WTC11 (cell line): ENCODE measurements at regions not wholly inside any gene's neighbourhood (a gene's known extent, or its start where the extent isn't known, plus 50 kb on each side); places are given as distances from the start of the nearest gene placed in this dataset.

ENCODE experiments used
- ATAC-seq: fragments of 200-7000 bp; cut with Tn5 transposase; 2 replicates; pipeline ENCODE4 v1.10.0; 2021; ENCODE audit warnings: mild to moderate bottlenecking, moderate library complexity
- CTCF ChIA-PET: fragments of 300-600 bp; sonication (Branson Sonifier 250); formaldehyde crosslinking; loops from one replicate; lab custom pipeline; 2021; ENCODE audit warnings: antibody characterized with exemption; lab: Charles Lee
- POLR2A ChIA-PET: fragments of 350-600 bp; sonication (Branson Sonifier 250); formaldehyde crosslinking; loops from one replicate; lab custom pipeline; 2021; ENCODE audit warnings: antibody characterized with exemption; lab: Charles Lee
- DNase-seq: peaks from one replicate; pipeline ENCODE4 v3.0.0; 2021; ENCODE audit warnings: low spot score
- H3K27ac Mint-ChIP-seq: 2 replicates; pipeline ENCODE4 v1.8.0; 2021; ENCODE audit warnings: mixed read lengths
- H3K27me3 Mint-ChIP-seq: 2 replicates; pipeline ENCODE4 v1.8.0; 2021; ENCODE audit warnings: low read depth, mild to moderate bottlenecking, moderate library complexity, mixed read lengths
- H3K36me3 Mint-ChIP-seq: 2 replicates; pipeline ENCODE4 v1.8.0; 2021; ENCODE audit warnings: mixed read lengths
- H3K4me1 Mint-ChIP-seq: 2 replicates; pipeline ENCODE4 v1.8.0; 2022; ENCODE audit warnings: mixed read lengths
- H3K4me3 Mint-ChIP-seq: 2 replicates; pipeline ENCODE4 v1.8.0; 2021; ENCODE audit warnings: mild to moderate bottlenecking, moderate library complexity, mixed read lengths
- H3K9me3 Mint-ChIP-seq: 2 replicates; pipeline ENCODE4 v1.8.0; 2021; ENCODE audit warnings: mixed read lengths
- E2F4 ChIP-seq: sonication (generic); formaldehyde crosslinking; IDR thresholded peaks from 2 replicates; pipeline ENCODE4 v1.8.1; 2022; ENCODE audit warnings: low read depth, mild to moderate bottlenecking, moderate library complexity, missing genetic modification reagents, borderline replicate concordance
- ERG ChIP-seq: fragments of 250-450 bp; sonication (Bioruptor Pico); IDR thresholded peaks from 2 replicates; pipeline ENCODE4 v1.8.0; 2021; ENCODE audit warnings: mild to moderate bottlenecking
- FOXJ3 ChIP-seq: sonication (generic); formaldehyde crosslinking; IDR thresholded peaks from 2 replicates; pipeline ENCODE4 v1.9.0; 2021; ENCODE audit warnings: missing genetic modification reagents, mild to moderate bottlenecking, borderline replicate concordance
- FOXP4 ChIP-seq: sonication (generic); formaldehyde crosslinking; IDR thresholded peaks from 2 replicates; pipeline ENCODE4 v1.8.0; 2022; ENCODE audit warnings: mild to moderate bottlenecking, missing genetic modification reagents
- GABPB1 ChIP-seq: sonication (generic); formaldehyde crosslinking; IDR thresholded peaks from 2 replicates; pipeline ENCODE4 v1.8.1; 2023; ENCODE audit warnings: mild to moderate bottlenecking, missing genetic modification reagents
- IRF2 ChIP-seq: sonication (generic); formaldehyde crosslinking; IDR thresholded peaks from 2 replicates; pipeline ENCODE4 v1.8.0; 2022; ENCODE audit warnings: low read depth, missing genetic modification reagents, borderline replicate concordance
- MLX ChIP-seq: sonication (generic); formaldehyde crosslinking; IDR thresholded peaks from 2 replicates; pipeline ENCODE4 v1.8.1; 2023; ENCODE audit warnings: mild to moderate bottlenecking, missing genetic modification reagents, moderate library complexity
- MYBL2 ChIP-seq: sonication (generic); formaldehyde crosslinking; IDR thresholded peaks from 2 replicates; pipeline ENCODE4 v1.8.1; 2023; ENCODE audit warnings: mild to moderate bottlenecking, moderate library complexity, missing genetic modification reagents
- NFE2L1 ChIP-seq: sonication (generic); formaldehyde crosslinking; IDR thresholded peaks from 2 replicates; pipeline ENCODE4 v1.8.1; 2023; ENCODE audit warnings: missing genetic modification reagents
- PRDM15 ChIP-seq: sonication (generic); formaldehyde crosslinking; IDR thresholded peaks from 2 replicates; pipeline ENCODE4 v1.8.0; 2022; ENCODE audit warnings: missing genetic modification reagents
- PREB ChIP-seq: sonication (generic); formaldehyde crosslinking; IDR thresholded peaks from 2 replicates; pipeline ENCODE4 v1.8.1; 2022; ENCODE audit warnings: mild to moderate bottlenecking, missing genetic modification reagents, moderate library complexity, borderline replicate concordance
- PRRX2 ChIP-seq: fragments of 250-450 bp; sonication (Bioruptor Pico); IDR thresholded peaks from 2 replicates; pipeline ENCODE4 v1.8.0; 2021; ENCODE audit warnings: mild to moderate bottlenecking
- RELA ChIP-seq: sonication (generic); formaldehyde crosslinking; IDR thresholded peaks from 2 replicates; pipeline ENCODE4 v1.8.1; 2022; ENCODE audit warnings: missing genetic modification reagents, mild to moderate bottlenecking, borderline replicate concordance
- ZNF232 ChIP-seq: sonication (generic); formaldehyde crosslinking; IDR thresholded peaks from 2 replicates; pipeline ENCODE4 v1.8.0; 2022; ENCODE audit warnings: mild to moderate bottlenecking, missing genetic modification reagents
- ZNF281 ChIP-seq: sonication (generic); formaldehyde crosslinking; IDR thresholded peaks from 2 replicates; pipeline ENCODE4 v1.8.0; 2023; ENCODE audit warnings: mild to moderate bottlenecking, missing genetic modification reagents
- ZNF317 ChIP-seq: sonication (generic); formaldehyde crosslinking; IDR thresholded peaks from 2 replicates; pipeline ENCODE4 v1.8.1; 2023; ENCODE audit warnings: low read depth, mild to moderate bottlenecking, moderate library complexity, missing genetic modification reagents, borderline replicate concordance
- ZNF532 ChIP-seq: fragments of 250-450 bp; sonication (Bioruptor Pico); IDR thresholded peaks from 2 replicates; pipeline ENCODE4 v1.9.0; 2021; ENCODE audit warnings: mild to moderate bottlenecking, borderline replicate concordance

GRCh38 chr20:57809149-57809548 is 99.3 kb upstream of the PMEPA1 start (continued):
- TF ChIP-seq ZNF532 (CRISPR knock-in tag) (no peak), PRRX2 (CRISPR knock-in tag) (no peak), PREB (no peak), IRF2 (CRISPR knock-in tag) (no peak), NFE2L1 (CRISPR knock-in tag) (no peak), ZNF281 (CRISPR knock-in tag) (no peak)

- H3K4me1 Mint-ChIP-seq = peaks cover 21% of the 10 kb centered on the region
- no peaks in the 10 kb centered on the region; the same call in 1 of the 2 replicates for H3K27me3 Mint-ChIP-seq
- ChIA-PET CTCF (no interaction called here), POLR2A (no interaction called here)
- no peak overlapping the region for H3K4me3 Mint-ChIP-seq
- H3K36me3 Mint-ChIP-seq = no peaks in the 10 kb centered on the region
- H3K27ac Mint-ChIP-seq = peak overlapping the region; percentile 79
- H3K9me3 Mint-ChIP-seq = no peaks in the 10 kb centered on the region
- DNase-seq (no peak), ATAC-seq (peak; percentile 54)
- no peak for TF ChIP-seq ZNF232 (CRISPR knock-in tag)
- TF ChIP-seq PRDM15 (CRISPR knock-in tag) = no peak
- TF ChIP-seq ZNF317 (CRISPR knock-in tag) = no peak
- TF ChIP-seq E2F4 (CRISPR knock-in tag) = no peak
- no peak for TF ChIP-seq MYBL2 (CRISPR knock-in tag)
- TF ChIP-seq GABPB1 (CRISPR knock-in tag) = no peak
- TF ChIP-seq MLX (CRISPR knock-in tag) = no peak
- TF ChIP-seq RELA (CRISPR knock-in tag) = no peak
- TF ChIP-seq FOXP4 (CRISPR knock-in tag) = no peak
- TF ChIP-seq FOXJ3 = no peak
- no peak for TF ChIP-seq ERG (CRISPR knock-in tag)
Observed at GRCh38 chr20:57808264-57809070, 98.7 kb upstream of the PMEPA1 start.
